GM12878 (cell line): ENCODE measurements at regions not wholly inside any gene's neighbourhood (a gene's known extent, or its start where the extent isn't known, plus 50 kb on each side); places are given as distances from the start of the nearest gene placed in this dataset.

ENCODE experiments used
- CEBPB ChIP-seq, 2 experiments: fragments of 150-350 bp in 1 of 2; IDR thresholded peaks; 2 replicates each; pipeline ENCODE4 v1.6.1; 2012 to 2014; ENCODE audit warnings: low read depth in 2 of 2, low read length in 2 of 2, borderline replicate concordance in 1 of 2, inconsistent platforms in 1 of 2
- CHD4 ChIP-seq: fragments of 200-600 bp; sonication (generic); IDR thresholded peaks from 2 replicates; pipeline ENCODE4 v1.6.1; 2016; ENCODE audit warnings: mild to moderate bottlenecking
- EGR1 ChIP-seq, 2 experiments: IDR thresholded peaks; 1 replicate in 1 of 2; 2 replicates in 1 of 2; pipeline ENCODE4 v1.6.1; 2011 to 2012; ENCODE audit warnings: low read depth in 2 of 2, low read length in 2 of 2, borderline replicate concordance in 1 of 2, mild to moderate bottlenecking in 1 of 2, moderate library complexity in 1 of 2
- MXI1 ChIP-seq: fragments of 150-350 bp; IDR thresholded peaks from 2 replicates; pipeline ENCODE4 v1.6.1; 2011; ENCODE audit warnings: low read depth, mild to moderate bottlenecking, inconsistent platforms, low read length, improper control_type of control experiment
- NFIC ChIP-seq: IDR thresholded peaks from 2 replicates; pipeline ENCODE4 v1.6.1; 2012; ENCODE audit warnings: low read depth, mild to moderate bottlenecking, inconsistent platforms, low read length, moderate library complexity
- POLR2A ChIP-seq: IDR thresholded peaks from 2 replicates; pipeline ENCODE4 v1.6.1; 2011; ENCODE audit warnings: low read depth, mild to moderate bottlenecking, low read length
- POLR2AphosphoS5 ChIP-seq: IDR thresholded peaks from 2 replicates; pipeline ENCODE4 v1.6.1; 2011; ENCODE audit warnings: mild to moderate bottlenecking, low read length, inconsistent platforms
- SRF ChIP-seq, 2 experiments: IDR thresholded peaks; 2 replicates each; pipeline ENCODE4 v1.6.1; 2011; ENCODE audit warnings: low read depth in 2 of 2, low read length in 2 of 2, mild to moderate bottlenecking in 1 of 2, moderate library complexity in 1 of 2
- STAT1 ChIP-seq: fragments of 450-650 bp; conservative IDR thresholded peaks from 2 replicates; pipeline ENCODE4 v1.6.1; 2014; ENCODE audit warnings: antibody characterized with exemption, mild to moderate bottlenecking
- YY1 ChIP-seq: IDR thresholded peaks from 2 replicates; pipeline ENCODE4 v1.6.1; 2011; ENCODE audit warnings: low read depth, mild to moderate bottlenecking, low read length
- TF ChIP-seq, protein P1 (sequence below), 3 experiments: IDR thresholded peaks in 2 of 3; conservative IDR thresholded peaks in 1 of 3; 2 replicates each; pipeline ENCODE4 v1.5.1; 2011; ENCODE audit warnings: low read depth in 3 of 3, low read length in 3 of 3, mild to moderate bottlenecking in 3 of 3, control low read depth in 2 of 3, moderate library complexity in 2 of 3, inconsistent platforms in 1 of 3, mixed read lengths in 1 of 3; ENCODE audit not compliant: control insufficient read depth in 2 of 3, insufficient read depth in 1 of 3; ENCODE audit errors: extremely low read depth in 1 of 3
- TF ChIP-seq, protein P2 (sequence below): fragments of 450-650 bp; IDR thresholded peaks from 2 replicates; pipeline ENCODE4 v1.6.1; 2016; ENCODE audit warnings: mild to moderate bottlenecking, moderate library complexity, borderline replicate concordance

DNA sequence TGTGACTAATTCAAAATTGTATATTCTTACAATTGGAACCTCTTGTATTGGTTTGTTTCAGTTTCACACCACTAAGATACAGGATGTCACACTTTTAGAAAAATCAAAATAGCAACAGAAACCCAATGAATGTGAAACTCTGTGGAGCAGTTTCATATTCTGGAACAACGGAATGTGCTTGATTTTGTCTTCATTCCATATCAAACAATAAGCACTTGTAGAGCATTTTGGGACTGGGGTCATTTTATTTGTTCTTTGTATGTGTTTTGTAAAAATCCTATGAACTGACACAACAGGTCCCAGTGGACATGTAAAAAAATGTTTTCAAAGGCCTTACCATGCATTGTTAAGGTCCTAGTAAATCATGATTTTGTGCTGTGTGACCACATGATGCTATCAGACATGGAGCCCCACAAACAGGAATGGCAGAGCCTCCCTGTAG, 123.1 kb downstream of the DKK1 start:
- TF ChIP-seq, protein P1, sequence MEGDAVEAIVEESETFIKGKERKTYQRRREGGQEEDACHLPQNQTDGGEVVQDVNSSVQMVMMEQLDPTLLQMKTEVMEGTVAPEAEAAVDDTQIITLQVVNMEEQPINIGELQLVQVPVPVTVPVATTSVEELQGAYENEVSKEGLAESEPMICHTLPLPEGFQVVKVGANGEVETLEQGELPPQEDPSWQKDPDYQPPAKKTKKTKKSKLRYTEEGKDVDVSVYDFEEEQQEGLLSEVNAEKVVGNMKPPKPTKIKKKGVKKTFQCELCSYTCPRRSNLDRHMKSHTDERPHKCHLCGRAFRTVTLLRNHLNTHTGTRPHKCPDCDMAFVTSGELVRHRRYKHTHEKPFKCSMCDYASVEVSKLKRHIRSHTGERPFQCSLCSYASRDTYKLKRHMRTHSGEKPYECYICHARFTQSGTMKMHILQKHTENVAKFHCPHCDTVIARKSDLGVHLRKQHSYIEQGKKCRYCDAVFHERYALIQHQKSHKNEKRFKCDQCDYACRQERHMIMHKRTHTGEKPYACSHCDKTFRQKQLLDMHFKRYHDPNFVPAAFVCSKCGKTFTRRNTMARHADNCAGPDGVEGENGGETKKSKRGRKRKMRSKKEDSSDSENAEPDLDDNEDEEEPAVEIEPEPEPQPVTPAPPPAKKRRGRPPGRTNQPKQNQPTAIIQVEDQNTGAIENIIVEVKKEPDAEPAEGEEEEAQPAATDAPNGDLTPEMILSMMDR (IDR thresholded peaks at IDR 0.05 in 2 of 3, conservative IDR thresholded peaks at IDR 0.05 in 1 of 3; ENCODE audit: control insufficient read depth in 2 of 3, extremely low read depth in 1 of 3, insufficient read depth in 1 of 3, low read depth in 3 of 3, low read length in 3 of 3) = no peak
- TF ChIP-seq CHD4 = no peak
- TF ChIP-seq POLR2A = no peak
- no peak for TF ChIP-seq POLR2AphosphoS5
- TF ChIP-seq, protein P2, sequence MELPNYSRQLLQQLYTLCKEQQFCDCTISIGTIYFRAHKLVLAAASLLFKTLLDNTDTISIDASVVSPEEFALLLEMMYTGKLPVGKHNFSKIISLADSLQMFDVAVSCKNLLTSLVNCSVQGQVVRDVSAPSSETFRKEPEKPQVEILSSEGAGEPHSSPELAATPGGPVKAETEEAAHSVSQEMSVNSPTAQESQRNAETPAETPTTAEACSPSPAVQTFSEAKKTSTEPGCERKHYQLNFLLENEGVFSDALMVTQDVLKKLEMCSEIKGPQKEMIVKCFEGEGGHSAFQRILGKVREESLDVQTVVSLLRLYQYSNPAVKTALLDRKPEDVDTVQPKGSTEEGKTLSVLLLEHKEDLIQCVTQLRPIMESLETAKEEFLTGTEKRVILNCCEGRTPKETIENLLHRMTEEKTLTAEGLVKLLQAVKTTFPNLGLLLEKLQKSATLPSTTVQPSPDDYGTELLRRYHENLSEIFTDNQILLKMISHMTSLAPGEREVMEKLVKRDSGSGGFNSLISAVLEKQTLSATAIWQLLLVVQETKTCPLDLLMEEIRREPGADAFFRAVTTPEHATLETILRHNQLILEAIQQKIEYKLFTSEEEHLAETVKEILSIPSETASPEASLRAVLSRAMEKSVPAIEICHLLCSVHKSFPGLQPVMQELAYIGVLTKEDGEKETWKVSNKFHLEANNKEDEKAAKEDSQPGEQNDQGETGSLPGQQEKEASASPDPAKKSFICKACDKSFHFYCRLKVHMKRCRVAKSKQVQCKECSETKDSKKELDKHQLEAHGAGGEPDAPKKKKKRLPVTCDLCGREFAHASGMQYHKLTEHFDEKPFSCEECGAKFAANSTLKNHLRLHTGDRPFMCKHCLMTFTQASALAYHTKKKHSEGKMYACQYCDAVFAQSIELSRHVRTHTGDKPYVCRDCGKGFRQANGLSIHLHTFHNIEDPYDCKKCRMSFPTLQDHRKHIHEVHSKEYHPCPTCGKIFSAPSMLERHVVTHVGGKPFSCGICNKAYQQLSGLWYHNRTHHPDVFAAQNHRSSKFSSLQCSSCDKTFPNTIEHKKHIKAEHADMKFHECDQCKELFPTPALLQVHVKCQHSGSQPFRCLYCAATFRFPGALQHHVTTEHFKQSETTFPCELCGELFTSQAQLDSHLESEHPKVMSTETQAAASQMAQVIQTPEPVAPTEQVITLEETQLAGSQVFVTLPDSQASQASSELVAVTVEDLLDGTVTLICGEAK = no peak
- no peak for TF ChIP-seq EGR1 (IDR thresholded peaks at IDR 0.05; ENCODE audit: borderline replicate concordance in 1 of 2, low read depth in 2 of 2, low read length in 2 of 2)
- TF ChIP-seq SRF (IDR thresholded peaks at IDR 0.05; ENCODE audit: low read depth in 2 of 2, low read length in 2 of 2) = no peak
- TF ChIP-seq CEBPB (IDR thresholded peaks at IDR 0.05; ENCODE audit: borderline replicate concordance in 1 of 2, low read depth in 2 of 2, low read length in 2 of 2) = no peak
- TF ChIP-seq MXI1 = no peak
- TF ChIP-seq STAT1 = no peak
- no peak for TF ChIP-seq YY1
- no peak for TF ChIP-seq NFIC
